T-cell (primary cell): ENCODE measurements at regions not wholly inside any gene's neighbourhood (a gene's known extent, or its start where the extent isn't known, plus 50 kb on each side); places are given as distances from the start of the nearest gene placed in this dataset.

ENCODE experiments used
- ATAC-seq, 4 experiments: fragments of 200-7000 bp in 3 of 4; fragments of 150-1000 bp in 1 of 4; cut with Tn5 transposase; replicated peaks in 1 of 4; 1 replicate in 3 of 4; 2 replicates in 1 of 4; pipeline ENCODE4 v1.10.0; 2021; ENCODE audit warnings: moderate library complexity in 3 of 4, mild to moderate bottlenecking in 2 of 4, moderate number of reproducible peaks in 1 of 4
- CTCF ChIA-PET, 2 donors: fragments of 300-600 bp; sonication (Branson Sonifier 250); formaldehyde crosslinking; loops; one replicate each; lab custom pipeline; 2022; ENCODE audit warnings: antibody characterized with exemption in 2 of 2; lab: Charles Lee
- POLR2A ChIA-PET, 2 donors: fragments of 300-600 bp; sonication (Branson Sonifier 250); formaldehyde crosslinking; loops; one replicate each; lab custom pipeline; 2022; ENCODE audit warnings: antibody characterized with exemption in 2 of 2; lab: Charles Lee
- DNase-seq, 35 experiments: peaks; one replicate each; pipeline versions ENCODE4 v3.0.0 to v3.0.0-alpha.2; 2013 to 2023
- H3K27ac ChIP-seq: one replicate; pipeline ENCODE4 v1.5.1; 2013; ENCODE audit warnings: low read length
- H3K27me3 ChIP-seq, 2 experiments: replicated peaks in 1 of 2; 1 replicate in 1 of 2; 2 replicates in 1 of 2; pipeline versions ENCODE4 v1.6.1 to v1.7.0; 2013; ENCODE audit warnings: low read length in 1 of 2, mixed read lengths in 1 of 2; ENCODE audit not compliant: control insufficient read depth in 2 of 2, insufficient read depth in 2 of 2; ENCODE audit errors: extremely low read depth in 1 of 2
- H3K36me3 ChIP-seq, 2 donors: 1 replicate in 1 of 2; 2 replicates in 1 of 2; pipeline versions ENCODE4 v1.6.1 to v1.7.0; 2013; ENCODE audit warnings: low read length in 1 of 2; ENCODE audit not compliant: control insufficient read depth in 2 of 2, insufficient read depth in 1 of 2; ENCODE audit errors: extremely low read depth in 1 of 2
- H3K4me1 ChIP-seq, 2 experiments: 1 replicate in 1 of 2; 2 replicates in 1 of 2; pipeline versions ENCODE4 v1.6.1 to v1.7.0; 2013; ENCODE audit warnings: low read length in 2 of 2, mixed read lengths in 1 of 2; ENCODE audit not compliant: insufficient read depth in 2 of 2, control insufficient read depth in 1 of 2; ENCODE audit errors: extremely low read depth in 1 of 2
- H3K4me3 ChIP-seq, 2 donors: 1 replicate in 1 of 2; 2 replicates in 1 of 2; pipeline versions ENCODE4 v1.5.1 to v1.7.0; 2013; ENCODE audit warnings: mild to moderate bottlenecking in 2 of 2, low read length in 1 of 2, moderate library complexity in 1 of 2; ENCODE audit not compliant: control insufficient read depth in 1 of 2; ENCODE audit errors: extremely low read depth in 1 of 2
- H3K9me3 ChIP-seq: 2 replicates; pipeline ENCODE4 v1.7.0; 2013
- H3K27ac Mint-ChIP-seq, 2 donors: one replicate each; pipeline ENCODE4 v1.8.0; 2020 to 2021; ENCODE audit warnings: mild to moderate bottlenecking in 2 of 2, mixed read lengths in 2 of 2
- H3K27me3 Mint-ChIP-seq, 2 donors: one replicate each; pipeline ENCODE4 v1.8.0; 2021 to 2022; ENCODE audit warnings: mixed read lengths in 2 of 2
- H3K36me3 Mint-ChIP-seq: one replicate; pipeline ENCODE4 v1.8.0; 2021; ENCODE audit warnings: mixed read lengths
- H3K4me1 Mint-ChIP-seq, 3 donors: one replicate each; pipeline ENCODE4 v1.8.0; 2020 to 2022; ENCODE audit warnings: mixed read lengths in 3 of 3, mild to moderate bottlenecking in 1 of 3
- H3K4me3 Mint-ChIP-seq, 3 donors: one replicate each; pipeline ENCODE4 v1.8.0; 2020 to 2022; ENCODE audit warnings: mild to moderate bottlenecking in 3 of 3, mixed read lengths in 3 of 3, moderate library complexity in 3 of 3
- H3K9me3 Mint-ChIP-seq, 3 donors: one replicate each; pipeline ENCODE4 v1.8.0; 2020 to 2022; ENCODE audit warnings: mixed read lengths in 3 of 3
- WGBS: methylation state at CpG from one replicate; pipeline ENCODE4 v1.1.5; 2013; ENCODE audit warnings: missing lambda C conversion rate; ENCODE audit not compliant: insufficient coverage; 5-methylcytosine and 5-hydroxymethylcytosine counted together

DNA sequence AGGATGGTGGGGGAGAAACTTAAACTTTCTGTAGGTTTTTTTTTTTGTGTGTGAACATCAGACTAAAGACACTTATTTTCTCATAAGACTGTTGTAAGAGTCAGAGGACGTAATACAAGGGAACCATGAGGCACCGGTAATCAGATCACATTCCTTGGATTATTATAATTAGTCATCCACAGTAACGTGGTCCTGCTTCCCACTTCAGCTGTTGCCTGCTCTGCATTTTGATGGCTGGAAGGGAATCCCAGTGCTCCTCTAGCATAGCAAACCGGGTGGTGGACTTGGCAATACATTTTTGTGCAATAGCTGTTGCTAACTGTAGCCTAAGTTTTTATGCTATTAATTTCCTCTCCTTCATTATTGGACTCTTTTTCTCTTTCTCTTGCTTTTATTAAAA lies 294.8 kb downstream of the NR2F2 start:
- 83% methylated on average over 3 of the region's 4 CpGs for WGBS
- Histone ChIP-seq H3K27me3 (no peaks in the 10 kb centered on the region), H3K27ac (no peak overlapping the region), H3K4me1 (no peaks in the 10 kb centered on the region), H3K36me3 (no peaks in the 10 kb centered on the region), H3K9me3 (no peaks in the 10 kb centered on the region), H3K4me3 (no peak overlapping the region)
- DNase-seq: no peak
- H3K27me3 Mint-ChIP-seq: no peaks in the 10 kb centered on the region
- H3K36me3 Mint-ChIP-seq: no peaks in the 10 kb centered on the region
- ChIA-PET POLR2A (no interaction called here), CTCF (no interaction called here)
- H3K27ac Mint-ChIP-seq: no peak overlapping the region
- no peak for ATAC-seq
- no peaks in the 10 kb centered on the region for H3K4me1 Mint-ChIP-seq
- H3K9me3 Mint-ChIP-seq: no peaks in the 10 kb centered on the region
- no peak overlapping the region for H3K4me3 Mint-ChIP-seq

DNA sequence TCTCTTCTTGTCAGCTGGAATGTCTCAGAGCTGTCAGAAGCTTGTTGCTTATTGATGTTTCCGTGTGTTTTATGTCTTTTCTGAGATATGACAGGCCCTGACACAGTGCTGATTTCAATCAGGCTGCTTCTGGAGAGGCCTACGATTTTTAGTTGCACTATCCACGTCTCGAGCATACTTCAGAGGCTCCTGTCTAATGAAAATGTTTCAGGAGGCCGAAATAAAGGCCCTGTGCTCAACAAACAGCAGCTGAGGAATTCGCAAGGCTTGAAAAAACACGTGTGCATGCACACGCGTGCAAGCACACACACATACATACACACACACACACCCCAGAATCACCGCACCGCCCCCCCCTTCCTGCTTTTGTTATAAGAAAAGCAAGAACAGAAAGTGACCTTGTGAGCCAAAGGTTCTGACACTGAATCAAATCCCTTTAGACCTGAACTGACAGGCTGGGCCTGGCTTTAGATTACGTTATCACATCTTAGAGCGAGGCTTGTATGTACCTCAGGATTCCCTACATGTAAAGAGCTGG lies 296.6 kb downstream of the NR2F2 start:
- DNase-seq (no peak), ATAC-seq (no peak)
- Mint-ChIP-seq H3K27me3 (no peaks in the 10 kb centered on the region), H3K4me1 (no peaks in the 10 kb centered on the region), H3K4me3 (no peak overlapping the region), H3K9me3 (no peaks in the 10 kb centered on the region), H3K27ac (no peak overlapping the region), H3K36me3 (no peaks in the 10 kb centered on the region)
- Histone ChIP-seq H3K36me3 (no peaks in the 10 kb centered on the region), H3K4me1 (no peaks in the 10 kb centered on the region), H3K9me3 (no peaks in the 10 kb centered on the region), H3K27ac (no peak overlapping the region), H3K27me3 (no peaks in the 10 kb centered on the region), H3K4me3 (no peak overlapping the region)
- WGBS: 65% methylated on average over 9 of the region's 13 CpGs
- POLR2A ChIA-PET: interaction anchor here in 1 of 2 donors (0.7 kb wide), 1 partner anchor 11 kb away, joined by 3 read pairs; no protein-coding TSS in a partner anchor
- CTCF ChIA-PET: no interaction called here

DNA sequence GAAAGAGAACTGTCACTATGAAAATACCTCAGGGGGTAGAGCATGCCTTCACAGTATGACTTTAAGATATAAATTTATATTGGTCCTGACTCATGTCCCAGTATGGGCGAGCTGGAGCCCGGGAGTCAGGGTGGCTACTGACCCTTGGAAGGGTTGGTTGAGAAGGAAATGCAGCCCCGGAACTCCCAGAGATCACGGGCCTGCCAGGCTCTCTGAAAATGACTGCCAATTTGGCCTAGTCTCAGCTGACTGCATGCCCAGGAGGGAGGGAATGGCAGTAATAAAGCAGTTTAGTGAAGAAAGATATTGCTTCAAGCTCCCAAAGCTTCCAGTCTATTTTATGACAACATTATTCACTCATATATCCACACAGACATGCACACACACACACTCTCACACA lies 299.0 kb downstream of the NR2F2 start:
- H3K27me3 ChIP-seq: no peaks in the 10 kb centered on the region
- no peak overlapping the region for H3K27ac ChIP-seq
- ATAC-seq (no peak), DNase-seq (no peak)
- H3K4me3 Mint-ChIP-seq: no peak overlapping the region
- H3K36me3 ChIP-seq: no peaks in the 10 kb centered on the region
- no peaks in the 10 kb centered on the region for H3K4me1 ChIP-seq
- H3K9me3 Mint-ChIP-seq: peaks cover 0 to 4% (median 3%) of the 10 kb centered on the region in 3 donors
- H3K27ac Mint-ChIP-seq: no peak overlapping the region
- no peaks in the 10 kb centered on the region for H3K27me3 Mint-ChIP-seq
- no peaks in the 10 kb centered on the region for H3K4me1 Mint-ChIP-seq
- WGBS: 65% methylated on average over 4 of the region's 4 CpGs
- H3K9me3 ChIP-seq: no peaks in the 10 kb centered on the region
- H3K36me3 Mint-ChIP-seq: no peaks in the 10 kb centered on the region
- no peak overlapping the region for H3K4me3 ChIP-seq
- CTCF ChIA-PET: no interaction called here
- POLR2A ChIA-PET: no interaction called here

DNA sequence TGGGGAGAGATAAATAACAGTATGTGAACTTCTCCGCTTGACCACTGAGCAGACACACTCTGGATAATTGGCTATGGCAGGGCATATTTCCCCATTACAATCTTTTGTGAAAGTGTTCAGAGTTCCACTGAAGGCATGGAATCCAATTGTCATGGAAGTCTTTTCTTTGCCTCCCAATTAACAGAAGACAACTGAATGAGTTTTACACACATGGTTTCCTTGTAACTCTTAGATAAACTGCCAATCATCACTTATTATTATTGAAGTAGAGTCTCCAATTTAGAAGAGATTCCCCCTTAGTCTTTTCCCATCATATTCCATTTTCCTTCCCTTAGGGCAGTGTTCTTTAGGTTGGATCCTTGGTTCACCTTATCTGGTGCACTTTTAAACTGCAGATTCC lies 308.3 kb downstream of the NR2F2 start:
- DNase-seq (no peak), ATAC-seq (no peak)
- no peak overlapping the region for H3K4me3 Mint-ChIP-seq
- H3K9me3 Mint-ChIP-seq: peaks cover 3 to 12% (median 8%) of the 10 kb centered on the region in 3 donors
- Histone ChIP-seq H3K27ac (no peak overlapping the region), H3K9me3 (no peaks in the 10 kb centered on the region), H3K36me3 (no peaks in the 10 kb centered on the region), H3K4me1 (no peaks in the 10 kb centered on the region), H3K27me3 (no peaks in the 10 kb centered on the region), H3K4me3 (no peak overlapping the region)
- POLR2A ChIA-PET: no interaction called here
- H3K4me1 Mint-ChIP-seq: no peaks in the 10 kb centered on the region
- CTCF ChIA-PET: no interaction called here
- H3K27me3 Mint-ChIP-seq: no peaks in the 10 kb centered on the region
- no CpG with 5 or more reads among the region's 1 CpG for WGBS
- H3K36me3 Mint-ChIP-seq: no peaks in the 10 kb centered on the region
- no peak overlapping the region for H3K27ac Mint-ChIP-seq

DNA sequence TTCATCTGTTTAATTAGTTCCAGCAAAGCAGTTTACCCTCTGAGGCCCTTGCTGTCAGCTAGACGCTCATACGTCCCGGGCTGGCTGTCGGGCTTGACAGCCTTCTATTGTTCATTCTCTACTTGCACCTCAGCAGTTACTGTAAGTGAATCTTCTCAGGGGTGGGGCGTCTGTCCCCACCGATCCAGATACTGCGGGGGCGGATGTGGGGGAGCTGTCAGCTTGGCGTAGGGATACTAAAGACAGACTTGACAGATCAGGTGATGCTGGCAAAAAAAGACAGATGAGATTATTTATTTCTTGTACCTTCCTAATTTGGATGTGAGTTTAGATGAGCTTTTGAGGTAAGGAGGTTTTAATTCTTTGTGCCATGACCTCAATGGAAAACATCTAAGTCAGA lies 315.3 kb downstream of the NR2F2 start:
- H3K9me3 ChIP-seq: no peaks in the 10 kb centered on the region
- Mint-ChIP-seq H3K27ac (no peak overlapping the region), H3K27me3 (no peaks in the 10 kb centered on the region), H3K4me3 (no peak overlapping the region), H3K36me3 (no peaks in the 10 kb centered on the region), H3K4me1 (no peaks in the 10 kb centered on the region), H3K9me3 (peaks cover 3 to 26% (median 10%) of the 10 kb centered on the region in 3 donors)
- no peak overlapping the region for H3K27ac ChIP-seq
- H3K27me3 ChIP-seq: no peaks in the 10 kb centered on the region
- ChIA-PET POLR2A (no interaction called here), CTCF (no interaction called here)
- no peak for DNase-seq
- H3K36me3 ChIP-seq: no peaks in the 10 kb centered on the region
- WGBS: 93% methylated on average over 7 of the region's 9 CpGs
- no peak for ATAC-seq
- no peak overlapping the region for H3K4me3 ChIP-seq
- no peaks in the 10 kb centered on the region for H3K4me1 ChIP-seq

DNA sequence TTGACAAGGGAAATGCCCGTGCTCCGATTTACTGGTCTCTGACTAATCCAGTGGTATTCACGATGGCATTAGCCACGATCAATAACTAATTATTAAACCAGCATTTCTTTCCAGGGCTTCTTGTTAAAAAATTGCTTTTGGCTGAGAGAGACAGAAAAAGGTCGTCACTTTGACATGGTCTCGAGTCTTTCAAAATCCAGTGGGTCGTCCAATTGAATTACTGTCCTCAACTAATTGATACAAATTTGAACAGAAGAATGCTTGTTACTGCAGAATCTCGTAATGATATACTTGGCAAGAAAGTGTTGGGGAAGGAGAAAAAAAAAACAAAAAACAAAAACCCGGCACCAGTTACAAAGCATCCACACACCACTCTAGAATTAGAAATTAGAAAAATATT lies 318.4 kb downstream of the NR2F2 start:
- ChIA-PET POLR2A (no interaction called here), CTCF (no interaction called here)
- H3K9me3 Mint-ChIP-seq: peaks cover 3 to 27% (median 16%) of the 10 kb centered on the region in 3 donors
- Histone ChIP-seq H3K4me1 (no peaks in the 10 kb centered on the region), H3K27ac (no peak overlapping the region), H3K4me3 (no peak overlapping the region), H3K27me3 (no peaks in the 10 kb centered on the region), H3K36me3 (no peaks in the 10 kb centered on the region), H3K9me3 (no peaks in the 10 kb centered on the region)
- H3K4me1 Mint-ChIP-seq: no peaks in the 10 kb centered on the region
- ATAC-seq (no peak), DNase-seq (no peak)
- H3K27ac Mint-ChIP-seq: no peak overlapping the region
- H3K27me3 Mint-ChIP-seq: no peaks in the 10 kb centered on the region
- no CpG with 5 or more reads among the region's 9 CpGs for WGBS
- H3K36me3 Mint-ChIP-seq: no peaks in the 10 kb centered on the region
- H3K4me3 Mint-ChIP-seq: no peak overlapping the region

DNA sequence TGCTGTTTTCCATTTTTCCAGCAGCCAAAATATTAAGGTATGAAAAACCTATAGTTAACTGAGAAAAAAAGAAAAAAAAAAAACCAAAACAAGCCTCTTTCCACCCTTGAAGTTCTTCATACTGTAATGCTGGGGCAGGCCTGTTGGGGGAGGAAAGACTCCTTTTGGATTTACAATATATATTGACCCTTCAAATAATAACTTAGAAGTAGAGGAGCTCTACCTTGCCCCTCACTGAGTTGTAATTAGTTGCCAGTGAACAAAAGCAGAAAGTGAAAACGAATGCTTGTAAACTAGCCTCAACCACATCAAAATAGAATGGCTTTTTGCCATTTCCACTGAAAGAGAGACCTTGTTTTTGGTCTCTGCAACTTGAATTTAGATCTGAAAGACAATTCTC lies 326.6 kb downstream of the NR2F2 start:
- ATAC-seq (no peak), DNase-seq (no peak)
- H3K36me3 Mint-ChIP-seq: no peaks in the 10 kb centered on the region
- Histone ChIP-seq H3K4me3 (no peak overlapping the region), H3K36me3 (no peaks in the 10 kb centered on the region), H3K27ac (no peak overlapping the region), H3K27me3 (no peaks in the 10 kb centered on the region), H3K4me1 (no peaks in the 10 kb centered on the region), H3K9me3 (no peaks in the 10 kb centered on the region)
- WGBS: no CpG with 5 or more reads among the region's 1 CpG
- no peaks in the 10 kb centered on the region for H3K4me1 Mint-ChIP-seq
- POLR2A ChIA-PET: no interaction called here
- no peak overlapping the region for H3K27ac Mint-ChIP-seq
- no peak overlapping the region for H3K4me3 Mint-ChIP-seq
- peaks cover 4 to 9% (median 6%) of the 10 kb centered on the region in 3 donors for H3K9me3 Mint-ChIP-seq
- no peaks in the 10 kb centered on the region for H3K27me3 Mint-ChIP-seq
- CTCF ChIA-PET: interaction anchor here in 1 of 2 donors (0.7 kb wide), 1 partner anchor 19 kb away, joined by 10 read pairs; no protein-coding TSS in a partner anchor
